ENCODE measurements at regions not wholly inside any gene's neighbourhood (a gene's known extent, or its start where the extent isn't known, plus 50 kb on each side); places are given as distances from the start of the nearest gene placed in this dataset.
A peak's percentile ranks its signal among the peaks of the same experiment; 100 is the strongest.

- intact Hi-C loops (cut with micrococcal nuclease), result no loop called here
- Histone ChIP-seq H3K4me1 (ENCODE audit: control insufficient read depth in 2 of 2, insufficient read depth in 2 of 2, low read length in 2 of 2) (peaks cover 12 to 19% of the 10 kb centered on the region in 2 donors), H3K36me3 (ENCODE audit: control insufficient read depth in 2 of 3, insufficient read depth in 3 of 3, low read length in 3 of 3) (no peaks in the 10 kb centered on the region), H3K9me3 (ENCODE audit: control insufficient read depth in 2 of 3, low read length in 3 of 3) (no peaks in the 10 kb centered on the region), H3K27me3 (ENCODE audit: control insufficient read depth in 2 of 2, insufficient read depth in 2 of 2, low read length in 2 of 2) (no peaks in the 10 kb centered on the region), H3K4me3 (ENCODE audit: low read length) (no peak overlapping the region), H3K27ac (ENCODE audit: low read depth, low read length) (no peak overlapping the region)
- H3K4me1 Mint-ChIP-seq, result peaks cover 16 to 35% (median 24%) of the 10 kb centered on the region in 7 donors
- ATAC-seq (no peak), DNase-seq (no peak)
- peaks cover 0 to 5% (median 0%) of the 10 kb centered on the region in 5 donors for H3K36me3 Mint-ChIP-seq
- peaks cover 0 to 3% (median 0%) of the 10 kb centered on the region in 11 donors for H3K9me3 Mint-ChIP-seq
- H3K27ac Mint-ChIP-seq, result no peak overlapping the region
- H3K4me3 Mint-ChIP-seq, result no peak overlapping the region
- H3K27me3 Mint-ChIP-seq, result peaks cover 0 to 15% (median 0%) of the 10 kb centered on the region in 5 donors
- POLR2A ChIA-PET, result no interaction called here
- CTCF ChIA-PET, result no interaction called here
These were observed 58.3 kb upstream of the LYST start for GRCh38 chr1:235925016-235925415.

- ChIA-PET CTCF (no interaction called here), POLR2A (interaction anchor here (0.7 to 0.9 kb wide), 2 partner anchors 18 to 56 kb away, joined by 3 read pairs; no protein-coding TSS in a partner anchor)
- Histone ChIP-seq H3K4me1 (ENCODE audit: control insufficient read depth in 2 of 2, insufficient read depth in 2 of 2, low read length in 2 of 2) (peaks cover 12 to 19% of the 10 kb centered on the region in 2 donors), H3K27ac (ENCODE audit: low read depth, low read length) (no peak overlapping the region), H3K27me3 (ENCODE audit: control insufficient read depth in 2 of 2, insufficient read depth in 2 of 2, low read length in 2 of 2) (no peaks in the 10 kb centered on the region), H3K4me3 (ENCODE audit: low read length) (no peak overlapping the region), H3K9me3 (ENCODE audit: control insufficient read depth in 2 of 3, low read length in 3 of 3) (no peaks in the 10 kb centered on the region), H3K36me3 (ENCODE audit: control insufficient read depth in 2 of 3, insufficient read depth in 3 of 3, low read length in 3 of 3) (no peaks in the 10 kb centered on the region)
- H3K27ac Mint-ChIP-seq, result peak overlapping the region; percentile 20 to 88 (median 55)
- H3K36me3 Mint-ChIP-seq, result peaks cover 0 to 2% (median 0%) of the 10 kb centered on the region in 5 donors
- intact Hi-C loops (cut with micrococcal nuclease), result loop anchor here (5.0 kb wide), 3 partner anchors 36 to 56 kb away; partner anchors contain the start of gene LYST (in 1 of the 2)
- peak in 5 of 9 donors; percentile 8 to 40 (median 26) for DNase-seq
- peak overlapping the region in 8 of 10 donors; percentile 6 to 69 (median 54) for H3K4me3 Mint-ChIP-seq
- peaks cover 0 to 12% (median 0%) of the 10 kb centered on the region in 5 donors for H3K27me3 Mint-ChIP-seq
- peaks cover 18 to 41% (median 26%) of the 10 kb centered on the region in 7 donors for H3K4me1 Mint-ChIP-seq
- peak; percentile 63 for ATAC-seq
- H3K9me3 Mint-ChIP-seq, result peaks cover 0 to 3% (median 0%) of the 10 kb centered on the region in 11 donors
These were observed 56.8 kb upstream of the LYST start for GRCh38 chr1:235923466-235924021.

GRCh38 chr1:235920596-235921375 lies 54.1 kb upstream of the LYST start:
- H3K27ac ChIP-seq (ENCODE audit: low read depth, low read length), result no peak overlapping the region
- CTCF ChIA-PET, result no interaction called here
- H3K9me3 Mint-ChIP-seq, result peaks cover 0 to 3% (median 0%) of the 10 kb centered on the region in 11 donors
- H3K27me3 Mint-ChIP-seq, result no peaks in the 10 kb centered on the region
- no peaks in the 10 kb centered on the region for H3K36me3 ChIP-seq (ENCODE audit: control insufficient read depth in 2 of 3, insufficient read depth in 3 of 3, low read length in 3 of 3)
- DNase-seq, result no peak
- POLR2A ChIA-PET, result no interaction called here
- H3K4me3 Mint-ChIP-seq, result no peak overlapping the region
- ATAC-seq, result no peak
- intact Hi-C loops (cut with micrococcal nuclease), result loop anchor here (5.0 kb wide), 3 partner anchors 33 to 53 kb away; partner anchors contain the start of gene LYST (in 1 of the 2)
- H3K27me3 ChIP-seq (ENCODE audit: control insufficient read depth in 2 of 2, insufficient read depth in 2 of 2, low read length in 2 of 2), result no peaks in the 10 kb centered on the region
- H3K4me1 ChIP-seq (ENCODE audit: control insufficient read depth in 2 of 2, insufficient read depth in 2 of 2, low read length in 2 of 2), result peaks cover 18 to 22% of the 10 kb centered on the region in 2 donors
- peaks cover 0 to 2% (median 0%) of the 10 kb centered on the region in 5 donors for H3K36me3 Mint-ChIP-seq
- peak overlapping the region in 2 of 9 donors; percentile 11 to 26 for H3K27ac Mint-ChIP-seq
- H3K4me3 ChIP-seq (ENCODE audit: low read length), result no peak overlapping the region
- peaks cover 25 to 49% (median 35%) of the 10 kb centered on the region in 7 donors for H3K4me1 Mint-ChIP-seq
- H3K9me3 ChIP-seq (ENCODE audit: control insufficient read depth in 2 of 3, low read length in 3 of 3), result no peaks in the 10 kb centered on the region

- Mint-ChIP-seq H3K27ac (peak overlapping the region in 3 of 9 donors; percentile 21 to 77 (median 26)), H3K4me1 (peaks cover 25 to 49% (median 35%) of the 10 kb centered on the region in 7 donors), H3K27me3 (peaks cover 0 to 2% (median 0%) of the 10 kb centered on the region in 5 donors), H3K9me3 (peaks cover 0 to 3% (median 0%) of the 10 kb centered on the region in 11 donors), H3K36me3 (peaks cover 0 to 3% (median 0%) of the 10 kb centered on the region in 5 donors), H3K4me3 (no peak overlapping the region)
- intact Hi-C loops (cut with micrococcal nuclease), result loop anchor here (5.0 kb wide), 4 partner anchors 32 to 53 kb away; partner anchors contain the start of gene LYST (in 1 of the 2)
- peaks cover 18 to 22% of the 10 kb centered on the region in 2 donors for H3K4me1 ChIP-seq (ENCODE audit: control insufficient read depth in 2 of 2, insufficient read depth in 2 of 2, low read length in 2 of 2)
- CTCF ChIA-PET, result no interaction called here
- no peaks in the 10 kb centered on the region for H3K9me3 ChIP-seq (ENCODE audit: control insufficient read depth in 2 of 3, low read length in 3 of 3)
- no peak overlapping the region for H3K27ac ChIP-seq (ENCODE audit: low read depth, low read length)
- no peak overlapping the region for H3K4me3 ChIP-seq (ENCODE audit: low read length)
- H3K36me3 ChIP-seq (ENCODE audit: control insufficient read depth in 2 of 3, insufficient read depth in 3 of 3, low read length in 3 of 3), result no peaks in the 10 kb centered on the region
- DNase-seq (no peak), ATAC-seq (peak; percentile 32)
- H3K27me3 ChIP-seq (ENCODE audit: control insufficient read depth in 2 of 2, insufficient read depth in 2 of 2, low read length in 2 of 2), result no peaks in the 10 kb centered on the region
- POLR2A ChIA-PET, result no interaction called here
These were observed 53.2 kb upstream of the LYST start for GRCh38 chr1:235919833-235920441.

GRCh38 chr1:235919127-235919832 lies 52.6 kb upstream of the LYST start:
- H3K36me3 Mint-ChIP-seq, result peaks cover 0 to 3% (median 0%) of the 10 kb centered on the region in 5 donors
- ChIA-PET POLR2A (no interaction called here), CTCF (no interaction called here)
- intact Hi-C loops (cut with micrococcal nuclease), result loop anchor here in 1 of 2 donors (5.0 kb wide), 1 partner anchor 33 kb away; no protein-coding TSS in a partner anchor
- H3K4me3 Mint-ChIP-seq, result no peak overlapping the region
- H3K4me1 Mint-ChIP-seq, result peaks cover 25 to 46% (median 31%) of the 10 kb centered on the region in 7 donors
- Histone ChIP-seq H3K9me3 (ENCODE audit: control insufficient read depth in 2 of 3, low read length in 3 of 3) (no peaks in the 10 kb centered on the region), H3K4me1 (ENCODE audit: control insufficient read depth in 2 of 2, insufficient read depth in 2 of 2, low read length in 2 of 2) (peaks cover 16 to 18% of the 10 kb centered on the region in 2 donors), H3K36me3 (ENCODE audit: control insufficient read depth in 2 of 3, insufficient read depth in 3 of 3, low read length in 3 of 3) (no peaks in the 10 kb centered on the region), H3K27ac (ENCODE audit: low read depth, low read length) (no peak overlapping the region), H3K27me3 (ENCODE audit: control insufficient read depth in 2 of 2, insufficient read depth in 2 of 2, low read length in 2 of 2) (no peaks in the 10 kb centered on the region), H3K4me3 (ENCODE audit: low read length) (no peak overlapping the region)
- H3K9me3 Mint-ChIP-seq, result peaks cover 0 to 3% (median 0%) of the 10 kb centered on the region in 11 donors
- H3K27ac Mint-ChIP-seq, result peak overlapping the region in 3 of 9 donors; percentile 5 to 77 (median 7)
- no peak for DNase-seq
- H3K27me3 Mint-ChIP-seq, result peaks cover 0 to 2% (median 0%) of the 10 kb centered on the region in 5 donors
- ATAC-seq, result peak; percentile 36

- Mint-ChIP-seq H3K9me3 (peaks cover 0 to 3% (median 0%) of the 10 kb centered on the region in 11 donors), H3K27ac (peak overlapping the region in 1 of 9 donors; percentile 77), H3K4me3 (no peak overlapping the region), H3K4me1 (peaks cover 20 to 38% (median 23%) of the 10 kb centered on the region in 7 donors), H3K27me3 (peaks cover 0 to 2% (median 0%) of the 10 kb centered on the region in 5 donors), H3K36me3 (peaks cover 0 to 3% (median 0%) of the 10 kb centered on the region in 5 donors)
- intact Hi-C loops (cut with micrococcal nuclease), result loop anchor here in 1 of 2 donors (5.0 kb wide), 1 partner anchor 34 kb away; no protein-coding TSS in a partner anchor
- ATAC-seq, result no peak
- Histone ChIP-seq H3K9me3 (ENCODE audit: control insufficient read depth in 2 of 3, low read length in 3 of 3) (no peaks in the 10 kb centered on the region), H3K36me3 (ENCODE audit: control insufficient read depth in 2 of 3, insufficient read depth in 3 of 3, low read length in 3 of 3) (no peaks in the 10 kb centered on the region), H3K4me1 (ENCODE audit: control insufficient read depth in 2 of 2, insufficient read depth in 2 of 2, low read length in 2 of 2) (peaks cover 8 to 10% of the 10 kb centered on the region in 2 donors), H3K27me3 (ENCODE audit: control insufficient read depth in 2 of 2, insufficient read depth in 2 of 2, low read length in 2 of 2) (no peaks in the 10 kb centered on the region), H3K27ac (ENCODE audit: low read depth, low read length) (no peak overlapping the region), H3K4me3 (ENCODE audit: low read length) (no peak overlapping the region)
- ChIA-PET CTCF (interaction anchor here (0.6 kb wide), 1 partner anchor 16 kb away, joined by 4 read pairs; no protein-coding TSS in a partner anchor), POLR2A (interaction anchor here (0.6 kb wide), 1 partner anchor 33 kb away, joined by 4 read pairs; no protein-coding TSS in a partner anchor)
- DNase-seq, result no peak
These were observed 51.8 kb upstream of the LYST start for GRCh38 chr1:235918465-235918864.
